ENCODE measurements at regions not wholly inside any gene's neighbourhood (a gene's known extent, or its start where the extent isn't known, plus 50 kb on each side); places are given as distances from the start of the nearest gene placed in this dataset.

DNA sequence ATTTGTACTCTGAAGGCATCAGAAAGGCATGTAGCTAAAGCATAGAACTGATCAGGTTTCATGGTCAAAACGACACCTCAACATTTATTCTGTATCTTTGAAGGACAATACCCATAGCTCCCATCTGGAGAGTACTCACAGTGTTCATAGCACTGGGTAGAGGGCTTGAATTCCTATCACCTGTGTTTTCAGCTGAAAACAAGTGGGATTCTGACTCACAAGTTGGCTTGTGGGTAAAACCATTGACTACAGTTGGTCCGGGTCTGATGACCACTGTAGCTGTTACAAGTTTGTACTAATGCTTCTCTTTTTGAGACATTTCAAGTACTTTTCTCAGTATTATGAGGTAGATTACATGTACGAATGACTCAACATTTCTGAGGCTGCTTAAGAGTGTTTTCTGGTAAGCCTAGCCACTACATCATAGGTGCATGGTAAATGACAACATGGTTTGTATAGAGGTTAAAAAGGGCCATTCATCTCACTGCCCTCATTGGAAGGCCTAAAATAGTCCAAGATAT is 68.6 kb upstream of the PELI1 start:
- TF ChIP-seq, protein P1, sequence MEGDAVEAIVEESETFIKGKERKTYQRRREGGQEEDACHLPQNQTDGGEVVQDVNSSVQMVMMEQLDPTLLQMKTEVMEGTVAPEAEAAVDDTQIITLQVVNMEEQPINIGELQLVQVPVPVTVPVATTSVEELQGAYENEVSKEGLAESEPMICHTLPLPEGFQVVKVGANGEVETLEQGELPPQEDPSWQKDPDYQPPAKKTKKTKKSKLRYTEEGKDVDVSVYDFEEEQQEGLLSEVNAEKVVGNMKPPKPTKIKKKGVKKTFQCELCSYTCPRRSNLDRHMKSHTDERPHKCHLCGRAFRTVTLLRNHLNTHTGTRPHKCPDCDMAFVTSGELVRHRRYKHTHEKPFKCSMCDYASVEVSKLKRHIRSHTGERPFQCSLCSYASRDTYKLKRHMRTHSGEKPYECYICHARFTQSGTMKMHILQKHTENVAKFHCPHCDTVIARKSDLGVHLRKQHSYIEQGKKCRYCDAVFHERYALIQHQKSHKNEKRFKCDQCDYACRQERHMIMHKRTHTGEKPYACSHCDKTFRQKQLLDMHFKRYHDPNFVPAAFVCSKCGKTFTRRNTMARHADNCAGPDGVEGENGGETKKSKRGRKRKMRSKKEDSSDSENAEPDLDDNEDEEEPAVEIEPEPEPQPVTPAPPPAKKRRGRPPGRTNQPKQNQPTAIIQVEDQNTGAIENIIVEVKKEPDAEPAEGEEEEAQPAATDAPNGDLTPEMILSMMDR (conservative IDR thresholded peaks at IDR 0.05; ENCODE audit: low read depth in 2 of 2), result no peak
- TF ChIP-seq STAT1 (IDR thresholded peaks at IDR 0.05; ENCODE audit: unreplicated experiment), result no peak
- no peak for TF ChIP-seq EZH2phosphoT487 (IDR thresholded peaks at IDR 0.05; ENCODE audit: unreplicated experiment)
- no peak for TF ChIP-seq EZH2 (IDR thresholded peaks at IDR 0.05; ENCODE audit: low read depth, unreplicated experiment)
- TF ChIP-seq POLR2AphosphoS5 (IDR thresholded peaks at IDR 0.05; ENCODE audit: low read depth), result no peak
- TF ChIP-seq JUNB (IDR thresholded peaks at IDR 0.05; ENCODE audit: unreplicated experiment), result no peak
- no peak for TF ChIP-seq CREB1 (CRISPR knock-in tag; IDR thresholded peaks at IDR 0.05; ENCODE audit: low read depth)

Measured in GM23338 (cell line).